DND-41 (cell line): ENCODE measurements at regions not wholly inside any gene's neighbourhood (a gene's known extent, or its start where the extent isn't known, plus 50 kb on each side); places are given as distances from the start of the nearest gene placed in this dataset.

Experiments
- CTCF ChIP-seq: IDR thresholded peaks from 2 replicates; pipeline ENCODE4 v1.5.1; 2012; ENCODE audit warnings: borderline replicate concordance, low read length, moderate library complexity, mild to moderate bottlenecking; ENCODE audit not compliant: poor library complexity, severe bottlenecking; ENCODE audit errors: extremely low read depth
- EZH2 ChIP-seq: IDR thresholded peaks from 3 replicates; pipeline ENCODE4 v1.6.1; 2012; ENCODE audit warnings: borderline replicate concordance, low read depth, mild to moderate bottlenecking, moderate library complexity, low read length, inconsistent platforms; ENCODE audit not compliant: severe bottlenecking

GRCh38 chr12:46433829-46434228, 61.3 kb upstream of the SLC38A2 start:
- TF ChIP-seq EZH2: no peak
- no peak for TF ChIP-seq CTCF
